ENCODE measurements at regions not wholly inside any gene's neighbourhood (a gene's known extent, or its start where the extent isn't known, plus 50 kb on each side); places are given as distances from the start of the nearest gene placed in this dataset.

- no peak for TF ChIP-seq EP300 (conservative IDR thresholded peaks at IDR 0.05; ENCODE audit: poor library complexity, severe bottlenecking)
- TF ChIP-seq CTCF (IDR thresholded peaks at IDR 0.05; ENCODE audit: poor library complexity, severe bottlenecking) = no peak
- no peak for TF ChIP-seq EZH2 (IDR thresholded peaks at IDR 0.05; ENCODE audit: borderline replicate concordance, insufficient read depth, low read length, poor library complexity, severe bottlenecking)
- TF ChIP-seq TAF1 (IDR thresholded peaks at IDR 0.05; ENCODE audit: low read depth) = no peak
- no peak for TF ChIP-seq POLR2AphosphoS5 (IDR thresholded peaks at IDR 0.05)
- TF ChIP-seq, protein P1, sequence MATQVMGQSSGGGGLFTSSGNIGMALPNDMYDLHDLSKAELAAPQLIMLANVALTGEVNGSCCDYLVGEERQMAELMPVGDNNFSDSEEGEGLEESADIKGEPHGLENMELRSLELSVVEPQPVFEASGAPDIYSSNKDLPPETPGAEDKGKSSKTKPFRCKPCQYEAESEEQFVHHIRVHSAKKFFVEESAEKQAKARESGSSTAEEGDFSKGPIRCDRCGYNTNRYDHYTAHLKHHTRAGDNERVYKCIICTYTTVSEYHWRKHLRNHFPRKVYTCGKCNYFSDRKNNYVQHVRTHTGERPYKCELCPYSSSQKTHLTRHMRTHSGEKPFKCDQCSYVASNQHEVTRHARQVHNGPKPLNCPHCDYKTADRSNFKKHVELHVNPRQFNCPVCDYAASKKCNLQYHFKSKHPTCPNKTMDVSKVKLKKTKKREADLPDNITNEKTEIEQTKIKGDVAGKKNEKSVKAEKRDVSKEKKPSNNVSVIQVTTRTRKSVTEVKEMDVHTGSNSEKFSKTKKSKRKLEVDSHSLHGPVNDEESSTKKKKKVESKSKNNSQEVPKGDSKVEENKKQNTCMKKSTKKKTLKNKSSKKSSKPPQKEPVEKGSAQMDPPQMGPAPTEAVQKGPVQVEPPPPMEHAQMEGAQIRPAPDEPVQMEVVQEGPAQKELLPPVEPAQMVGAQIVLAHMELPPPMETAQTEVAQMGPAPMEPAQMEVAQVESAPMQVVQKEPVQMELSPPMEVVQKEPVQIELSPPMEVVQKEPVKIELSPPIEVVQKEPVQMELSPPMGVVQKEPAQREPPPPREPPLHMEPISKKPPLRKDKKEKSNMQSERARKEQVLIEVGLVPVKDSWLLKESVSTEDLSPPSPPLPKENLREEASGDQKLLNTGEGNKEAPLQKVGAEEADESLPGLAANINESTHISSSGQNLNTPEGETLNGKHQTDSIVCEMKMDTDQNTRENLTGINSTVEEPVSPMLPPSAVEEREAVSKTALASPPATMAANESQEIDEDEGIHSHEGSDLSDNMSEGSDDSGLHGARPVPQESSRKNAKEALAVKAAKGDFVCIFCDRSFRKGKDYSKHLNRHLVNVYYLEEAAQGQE (IDR thresholded peaks at IDR 0.05; ENCODE audit: borderline replicate concordance) = no peak
These were observed 86.0 kb downstream of the GP2 start for GRCh38 chr16:20241321-20241720.

Measured in neural cell (in vitro differentiated cells).